GM12875 (cell line): ENCODE measurements at regions not wholly inside any gene's neighbourhood (a gene's known extent, or its start where the extent isn't known, plus 50 kb on each side); places are given as distances from the start of the nearest gene placed in this dataset.

Experiments
- H3K4me3 ChIP-seq: one replicate; pipeline ENCODE4 v1.5.1; 2011; ENCODE audit warnings: low read depth, low read length, control low read depth
- CTCF ChIP-seq: IDR thresholded peaks from 2 replicates; pipeline ENCODE4 v1.5.1; 2011; ENCODE audit warnings: low read depth, mild to moderate bottlenecking, control low read depth, inconsistent platforms, low read length, moderate library complexity, borderline replicate concordance; ENCODE audit not compliant: insufficient read depth

GRCh38 chr2:147231607-147232006 lies 613.2 kb upstream of the ACVR2A start:
- H3K4me3 ChIP-seq = no peak overlapping the region
- TF ChIP-seq CTCF = no peak

DNA sequence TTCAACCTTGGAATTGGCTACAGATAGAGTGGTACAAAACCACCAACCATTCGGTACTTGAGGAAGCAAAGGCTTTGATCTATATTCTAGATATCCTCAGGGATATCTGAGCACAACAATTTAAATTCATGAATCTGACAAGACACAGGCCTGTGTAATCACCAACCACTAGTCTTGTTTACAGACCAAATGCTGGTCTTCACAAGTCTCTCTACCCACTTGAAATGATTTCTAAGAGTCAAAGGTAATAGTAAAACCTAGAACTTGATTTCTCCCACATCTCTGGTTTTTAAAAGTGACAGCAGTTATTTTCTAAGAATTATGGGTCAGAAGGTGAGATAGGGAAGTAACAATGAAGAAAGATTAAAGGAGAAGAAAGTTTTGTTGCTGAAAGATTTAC lies 613.7 kb upstream of the ACVR2A start:
- TF ChIP-seq CTCF = no peak
- H3K4me3 ChIP-seq = no peak overlapping the region

DNA sequence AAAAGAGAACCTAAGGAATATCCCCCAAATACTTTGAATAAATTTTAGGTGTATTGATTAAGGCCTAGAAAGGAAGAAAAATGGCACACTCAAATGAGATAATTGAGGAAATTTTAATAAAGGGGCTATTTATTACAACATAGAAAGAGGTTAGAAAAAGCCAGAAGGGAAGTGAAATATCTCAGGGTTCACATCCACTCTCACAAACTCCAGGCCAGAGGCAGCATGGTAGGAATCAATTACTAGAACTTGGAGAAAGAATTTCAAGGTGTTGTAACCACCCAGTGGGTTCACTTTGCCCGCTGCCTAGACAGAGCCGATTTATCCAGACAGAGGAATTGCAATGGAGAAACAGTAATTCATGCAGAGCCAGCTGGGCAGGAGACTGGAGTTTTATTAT lies 617.5 kb upstream of the ACVR2A start:
- TF ChIP-seq CTCF = no peak
- no peak overlapping the region for H3K4me3 ChIP-seq

GRCh38 chr2:147224070-147224469 lies 620.8 kb upstream of the ACVR2A start:
- no peak for TF ChIP-seq CTCF
- no peak overlapping the region for H3K4me3 ChIP-seq

- no peak overlapping the region for H3K4me3 ChIP-seq
- no peak for TF ChIP-seq CTCF
Measured at GRCh38 chr2:147223553-147224060, 621.2 kb upstream of the ACVR2A start.

DNA sequence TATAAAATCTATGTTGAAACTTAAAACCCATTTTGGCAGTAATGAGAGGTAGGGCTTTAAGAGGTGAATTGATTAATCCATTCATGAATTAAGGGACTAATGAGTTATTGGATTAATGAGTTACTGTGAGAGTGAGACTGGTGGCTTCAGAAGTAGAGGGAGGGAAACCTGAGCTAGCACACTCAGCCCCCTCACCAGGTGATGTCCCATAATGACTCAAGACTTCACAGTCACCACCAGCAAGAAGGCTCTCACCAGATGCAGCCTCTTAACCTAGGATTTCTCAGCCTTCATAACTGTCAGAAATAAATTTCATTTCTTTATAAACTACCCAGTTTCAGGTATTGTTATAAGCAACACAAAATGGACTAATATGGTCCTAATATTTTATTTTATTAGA lies 621.7 kb upstream of the ACVR2A start:
- TF ChIP-seq CTCF = no peak
- H3K4me3 ChIP-seq = no peak overlapping the region

DNA sequence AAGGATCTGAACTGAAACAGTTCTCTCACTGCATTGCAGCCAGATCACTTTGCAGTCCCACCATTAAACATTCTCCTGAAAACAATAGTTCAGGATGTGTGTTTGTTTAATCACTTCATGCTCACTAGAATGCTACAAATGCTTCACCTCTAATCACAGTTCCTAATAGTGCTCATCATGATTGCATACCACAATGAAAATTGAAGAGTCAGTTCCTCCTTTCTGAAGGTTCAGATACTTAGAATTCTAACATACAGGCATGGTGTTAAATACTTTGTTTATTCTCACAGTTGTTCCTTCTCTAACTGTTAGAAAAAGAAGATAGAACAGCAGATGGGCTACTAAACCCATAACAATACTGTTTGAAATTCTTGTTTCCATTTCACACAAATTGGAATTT lies 622.3 kb upstream of the ACVR2A start:
- H3K4me3 ChIP-seq = no peak overlapping the region
- TF ChIP-seq CTCF = no peak
